Retinal pigment epithelial cell (primary cell): ENCODE measurements at regions not wholly inside any gene's neighbourhood (a gene's known extent, or its start where the extent isn't known, plus 50 kb on each side); places are given as distances from the start of the nearest gene placed in this dataset.

Experiments
- DNase-seq: peaks from one replicate; pipeline ENCODE4 v3.0.0-alpha.2; 2010; ENCODE audit warnings: low read depth
- H3K4me3 ChIP-seq: 2 replicates; pipeline ENCODE4 v1.5.1; 2011; ENCODE audit warnings: mild to moderate bottlenecking, low read length, control low read depth, moderate library complexity
- CTCF ChIP-seq: conservative IDR thresholded peaks from 2 replicates; pipeline ENCODE4 v1.5.1; 2011; ENCODE audit warnings: low read depth, low read length, control low read depth, inconsistent platforms

DNA sequence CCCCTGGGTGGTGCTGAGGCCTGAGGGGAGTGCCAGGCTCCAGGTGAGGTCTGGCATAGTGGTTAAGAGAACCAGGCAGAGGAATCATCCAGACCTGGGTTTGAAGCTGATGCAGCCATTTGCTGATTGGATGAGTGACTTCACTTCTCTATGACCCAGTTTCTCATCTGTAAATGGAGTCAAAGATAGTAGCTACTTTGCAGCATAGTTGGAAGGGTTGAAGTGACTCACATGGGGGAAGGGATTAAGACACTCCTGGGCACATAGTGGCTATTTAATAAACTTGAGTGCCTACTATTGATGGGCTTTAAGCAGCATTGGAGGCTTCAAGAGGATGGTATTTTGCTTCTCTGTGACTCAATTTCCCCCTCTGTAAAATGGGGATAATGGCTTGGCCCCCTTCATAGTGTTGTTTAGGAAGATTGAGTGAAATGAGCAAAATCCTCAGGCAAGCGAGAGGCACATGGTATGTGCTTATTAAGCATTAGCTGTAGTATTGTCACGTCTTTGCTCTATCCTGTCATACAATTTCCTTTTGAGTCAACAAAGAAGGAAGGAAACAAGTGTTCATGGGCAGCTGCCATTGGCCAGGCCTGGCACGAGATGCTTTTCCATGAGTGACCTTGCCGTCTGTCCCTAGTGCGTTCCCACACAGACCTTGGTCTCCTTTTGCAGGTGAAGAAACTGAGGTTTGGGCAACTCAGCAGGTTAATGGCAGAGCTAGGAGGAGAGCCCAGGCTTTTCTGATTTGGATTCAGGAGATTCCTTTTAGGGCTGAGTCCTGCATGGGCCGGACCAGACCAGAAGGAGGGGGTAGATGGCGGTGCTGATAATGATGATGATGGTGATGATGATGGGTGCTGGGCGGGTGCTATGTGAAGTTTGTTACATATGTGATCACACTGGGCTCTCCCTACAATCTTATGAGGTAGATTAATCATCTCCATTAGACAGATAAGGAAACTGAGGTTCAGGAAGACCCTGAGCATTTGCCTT, 131.1 kb upstream of the WNT4 start:
- H3K4me3 ChIP-seq = no peak overlapping the region
- TF ChIP-seq CTCF = no peak
- no peak for DNase-seq

DNA sequence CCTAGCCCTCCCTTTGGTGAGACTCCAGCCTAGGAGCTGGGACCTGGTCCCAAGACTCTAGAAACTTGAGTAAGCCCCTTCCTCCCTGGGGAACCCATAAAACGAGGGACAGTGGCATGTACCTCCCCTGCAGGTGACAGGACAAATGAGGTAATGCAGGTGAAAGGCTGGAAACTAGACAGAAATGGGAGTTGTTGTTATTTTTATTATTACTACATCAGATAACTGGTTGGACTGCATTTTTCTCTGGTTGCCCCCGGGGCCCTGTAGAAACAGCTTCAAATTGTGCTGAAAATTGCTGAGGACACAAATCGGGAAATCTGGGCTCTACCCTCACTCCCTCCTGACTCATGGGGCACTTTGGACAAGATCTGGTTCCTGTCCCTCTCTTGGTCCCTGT, 132.3 kb upstream of the WNT4 start:
- no peak overlapping the region for H3K4me3 ChIP-seq
- DNase-seq = no peak
- no peak for TF ChIP-seq CTCF

DNA sequence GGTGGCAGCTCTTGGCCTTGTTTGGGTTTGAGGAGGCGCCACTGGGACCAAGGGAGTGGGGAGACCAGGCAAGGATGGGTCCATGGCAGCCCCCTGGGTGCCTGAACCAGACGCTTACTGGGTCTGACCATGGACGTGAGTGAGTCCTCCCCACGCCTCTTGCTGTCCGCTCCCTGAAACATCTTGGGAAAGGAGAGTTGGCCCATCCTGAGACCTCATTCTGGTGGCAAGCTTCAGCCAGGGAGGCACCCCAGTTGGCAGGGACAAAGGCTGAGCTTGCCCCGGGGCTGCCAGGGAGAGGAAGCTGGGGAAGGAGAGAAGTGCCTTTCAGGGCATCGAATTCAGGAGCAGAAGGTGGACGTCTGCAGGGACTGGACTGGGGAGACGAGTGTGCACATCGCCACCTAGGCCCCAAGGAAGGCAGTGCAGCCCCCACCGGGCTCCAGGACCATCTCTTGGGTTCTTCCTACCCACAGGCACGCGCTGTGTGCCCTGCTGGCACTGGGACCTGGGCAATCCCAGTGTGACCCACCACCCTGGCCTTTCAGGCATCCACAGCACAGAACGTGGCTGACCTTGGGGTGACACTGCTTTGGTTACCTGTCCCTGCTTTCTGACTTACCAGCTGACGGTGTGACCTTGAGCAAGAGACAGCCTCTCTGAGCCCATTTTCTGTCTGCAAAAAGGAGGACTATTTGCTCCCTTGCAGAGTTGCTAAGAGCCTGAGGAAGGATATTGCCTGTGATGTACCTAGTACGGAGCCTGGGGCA, 132.9 kb upstream of the WNT4 start:
- no peak for DNase-seq
- TF ChIP-seq CTCF = peak; percentile 95
- no peak overlapping the region for H3K4me3 ChIP-seq

- DNase-seq = no peak
- no peak for TF ChIP-seq CTCF
- no peak overlapping the region for H3K4me3 ChIP-seq
Measured at GRCh38 chr1:22276396-22276748, 133.5 kb upstream of the WNT4 start.

DNA sequence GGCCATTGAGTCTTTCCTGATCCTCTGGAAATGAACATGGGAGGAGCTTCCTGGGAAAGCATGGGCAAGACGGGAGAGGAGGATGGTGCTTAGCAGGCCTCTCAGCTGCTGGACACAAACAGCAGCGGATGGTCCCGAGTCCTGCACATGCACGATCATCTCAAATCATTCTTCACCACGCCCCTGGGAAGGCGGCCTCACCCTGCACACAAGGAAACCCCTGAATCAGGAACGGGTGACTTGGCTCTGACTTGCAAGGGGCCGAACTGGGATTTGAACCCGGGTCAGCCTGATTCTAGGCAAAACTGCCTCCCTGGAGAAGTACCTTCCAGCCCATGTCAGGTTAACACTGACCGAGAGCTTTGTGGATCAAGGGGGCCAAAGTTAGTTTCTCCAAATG, 134.8 kb upstream of the WNT4 start:
- no peak overlapping the region for H3K4me3 ChIP-seq
- no peak for TF ChIP-seq CTCF
- DNase-seq = no peak

DNA sequence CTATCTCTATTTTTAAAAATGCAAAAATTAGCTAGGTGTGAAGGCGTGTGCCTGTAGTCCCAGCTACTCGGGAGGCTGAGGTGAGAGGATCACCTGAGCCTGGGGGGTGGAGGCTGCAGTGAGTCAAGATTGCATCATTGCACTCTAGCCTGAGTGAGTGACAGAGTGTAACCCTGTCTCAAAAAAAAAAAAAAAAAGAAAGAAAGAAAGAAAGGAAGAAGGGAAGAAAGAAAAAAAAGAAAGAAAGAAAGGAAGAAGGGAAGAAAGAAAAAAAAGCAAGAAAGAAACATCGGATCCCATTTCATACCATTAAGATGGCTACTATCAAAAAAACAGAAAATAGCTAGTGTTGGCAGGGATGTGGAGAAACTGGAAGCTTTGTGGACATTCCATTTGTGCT, 136.8 kb upstream of the WNT4 start:
- no peak for TF ChIP-seq CTCF

DNA sequence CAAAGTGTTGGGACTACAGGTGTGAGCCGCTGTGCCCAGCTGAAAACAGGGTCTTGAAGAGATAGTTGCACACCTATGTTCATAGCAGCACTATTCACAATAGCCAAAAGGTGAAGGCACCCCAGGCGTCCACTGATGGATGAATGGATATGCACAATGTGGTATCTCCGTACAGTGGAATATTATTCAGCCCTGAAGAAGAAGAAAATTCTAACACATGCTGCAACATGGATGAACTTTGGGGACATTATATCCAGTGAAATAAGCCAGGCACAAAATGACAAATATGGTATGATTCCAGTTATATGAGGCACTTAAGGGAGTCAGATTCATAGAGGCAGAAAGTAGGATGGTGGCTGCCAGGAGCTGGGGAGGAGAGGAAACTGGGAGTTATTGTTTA, 137.6 kb upstream of the WNT4 start:
- TF ChIP-seq CTCF = no peak
- no peak for DNase-seq
- no peak overlapping the region for H3K4me3 ChIP-seq

More for the DNA sequence above, 136.8 kb upstream of the WNT4 start:
- H3K4me3 ChIP-seq = no peak overlapping the region
- DNase-seq = no peak
